ENCODE measurements at regions not wholly inside any gene's neighbourhood (a gene's known extent, or its start where the extent isn't known, plus 50 kb on each side); places are given as distances from the start of the nearest gene placed in this dataset.

GRCh38 chr15:25525741-25526140, 86.9 kb upstream of the UBE3A start:
- DNase-seq (ENCODE audit: extremely low spot score), result no peak
- TF ChIP-seq CTCF (IDR thresholded peaks at IDR 0.05; ENCODE audit: control extremely low read depth, extremely low read depth, low read depth, missing control alignments), result no peak
- POLR2A ChIA-PET, result no interaction called here
- CTCF ChIA-PET, result no interaction called here

GRCh38 chr15:25515633-25516032, 76.8 kb upstream of the UBE3A start:
- no peak for DNase-seq (ENCODE audit: extremely low spot score)
- TF ChIP-seq CTCF (IDR thresholded peaks at IDR 0.05; ENCODE audit: control extremely low read depth, extremely low read depth, low read depth, missing control alignments), result no peak
- ChIA-PET CTCF (no interaction called here), POLR2A (no interaction called here)

GRCh38 chr15:25514522-25514921, 75.7 kb upstream of the UBE3A start:
- ChIA-PET CTCF (interaction anchor here (0.9 kb wide), 2 partner anchors 9 to 13 kb away, joined by 3 read pairs; no protein-coding TSS in a partner anchor), POLR2A (no interaction called here)
- no peak for TF ChIP-seq CTCF (IDR thresholded peaks at IDR 0.05; ENCODE audit: control extremely low read depth, extremely low read depth, low read depth, missing control alignments)
- no peak for DNase-seq (ENCODE audit: extremely low spot score)

GRCh38 chr15:25512957-25513356, 74.1 kb upstream of the UBE3A start:
- no peak for TF ChIP-seq CTCF (IDR thresholded peaks at IDR 0.05; ENCODE audit: control extremely low read depth, extremely low read depth, low read depth, missing control alignments)
- CTCF ChIA-PET, result no interaction called here

GRCh38 chr15:25510146-25510545, 71.3 kb upstream of the UBE3A start:
- DNase-seq (ENCODE audit: extremely low spot score), result no peak
- TF ChIP-seq CTCF (IDR thresholded peaks at IDR 0.05; ENCODE audit: control extremely low read depth, extremely low read depth, low read depth, missing control alignments), result no peak
- CTCF ChIA-PET, result interaction anchor here (1.0 to 3.0 kb wide), 3 partner anchors 9 to 1871 kb away, joined by 3 to 10 read pairs (median 6); no protein-coding TSS in a partner anchor
- POLR2A ChIA-PET, result no interaction called here

More at GRCh38 chr15:25512957-25513356, 74.1 kb upstream of the UBE3A start:
- POLR2A ChIA-PET, result no interaction called here
- no peak for DNase-seq (ENCODE audit: extremely low spot score)

- POLR2A ChIA-PET, result no interaction called here
- TF ChIP-seq CTCF (IDR thresholded peaks at IDR 0.05; ENCODE audit: control extremely low read depth, extremely low read depth, low read depth, missing control alignments), result no peak
- DNase-seq (ENCODE audit: extremely low spot score), result no peak
- CTCF ChIA-PET, result interaction anchor here (3.0 kb wide), 1 partner anchor 8 kb away, joined by 10 read pairs; no protein-coding TSS in a partner anchor
These were observed 70.9 kb upstream of the UBE3A start for GRCh38 chr15:25509703-25510102.
